K562 (cell line): ENCODE measurements at regions not wholly inside any gene's neighbourhood (a gene's known extent, or its start where the extent isn't known, plus 50 kb on each side); places are given as distances from the start of the nearest gene placed in this dataset.
A peak's percentile ranks its signal among the peaks of the same experiment; 100 is the strongest.

Source experiments
- ATAC-seq: fragments of 200-7000 bp; cut with Tn5 transposase; 3 replicates; pipeline ENCODE4 v1.9.1; 2020; ENCODE audit warnings: moderate library complexity
- BruUV-seq: library from RNA; stranded (reverse); fragments of 400-500 nt; replicated peaks from 2 replicates; lab custom pipeline; 2021; lab: Mats Ljungman, UMichigan
- CTCF ChIA-PET: fragments of 300-600 bp; formaldehyde crosslinking; extraction: SDS; loops from one replicate; lab custom pipeline; 2021; ENCODE audit warnings: low intra/inter-chr PET ratio; lab: Yijun Ruan, JAX
- POLR2A ChIA-PET: fragments of 300-600, 350-650 bp; sonication (Branson Sonifier 250); formaldehyde crosslinking; extraction: SDS; loops from one replicate; lab custom pipeline; 2021; ENCODE audit warnings: antibody characterized with exemption, inconsistent platforms; lab: Yijun Ruan, JAX
- DNase-seq, 4 experiments: peaks; one replicate each; pipeline versions ENCODE4 v3.0.0 to v3.0.0-alpha.2; 2011 to 2018; ENCODE audit warnings: low spot score in 3 of 4, mixed read lengths in 3 of 4; ENCODE audit errors: extremely low read depth in 1 of 4
- FAIRE-seq: peaks from 2 replicates; lab custom pipeline; 2011; peaks lifted over from hg19 to GRCh38; lab: Jason Lieb, UNC
- H2AFZ ChIP-seq: 2 replicates; pipeline ENCODE4 v1.6.0; 2011; ENCODE audit warnings: low read depth, low read length, control low read depth, inconsistent platforms
- H3K27ac ChIP-seq: fragments of 200-600 bp; 3 replicates; pipeline ENCODE4 v1.8.0; 2011; ENCODE audit warnings: low read depth, mild to moderate bottlenecking, control low read depth, inconsistent platforms, low read length, moderate library complexity, mixed read lengths; ENCODE audit errors: extremely low read depth
- H3K27me3 ChIP-seq, 2 experiments: fragments of 300-600 bp in 1 of 2; 2 replicates in 1 of 2; 3 replicates in 1 of 2; pipeline versions ENCODE4 v1.6.0 to v1.8.0; 2011; ENCODE audit warnings: inconsistent platforms in 2 of 2, low read length in 2 of 2, mild to moderate bottlenecking in 1 of 2, mixed read lengths in 1 of 2, moderate library complexity in 1 of 2; ENCODE audit not compliant: control insufficient read depth in 2 of 2, insufficient read depth in 2 of 2
- H3K36me3 ChIP-seq: fragments of 300-600 bp; 3 replicates; pipeline ENCODE4 v1.8.0; 2011; ENCODE audit warnings: mild to moderate bottlenecking, low read length, inconsistent platforms; ENCODE audit not compliant: control insufficient read depth, insufficient read depth
- H3K4me1 ChIP-seq, 2 experiments: fragments of 200-600 bp in 1 of 2; replicated peaks in 1 of 2; 2 replicates in 1 of 2; 3 replicates in 1 of 2; pipeline versions ENCODE4 v1.5.1 to v1.8.0; 2011; ENCODE audit warnings: inconsistent platforms in 2 of 2, low read length in 2 of 2, mild to moderate bottlenecking in 1 of 2, mixed read lengths in 1 of 2, moderate library complexity in 1 of 2; ENCODE audit not compliant: control insufficient read depth in 2 of 2, insufficient read depth in 2 of 2
- H3K4me2 ChIP-seq: 2 replicates; pipeline ENCODE4 v1.6.1; 2011; ENCODE audit warnings: low read length, control low read depth, inconsistent platforms, mixed read lengths; ENCODE audit not compliant: insufficient read depth
- H3K4me3 ChIP-seq: fragments of 200-600 bp; sonication (generic), shearing (Covaris generic); 2 replicates; pipeline ENCODE4 v1.5.1; 2016; ENCODE audit warnings: control low read depth, inconsistent platforms
- H3K79me2 ChIP-seq: fragments of 200-600 bp; 3 replicates; pipeline ENCODE4 v1.8.0; 2011; ENCODE audit warnings: low read length, inconsistent platforms; ENCODE audit not compliant: control insufficient read depth, insufficient read depth
- H3K9ac ChIP-seq, 2 experiments: 2 replicates each; pipeline versions ENCODE4 v1.6.0 to v1.6.1; 2011; ENCODE audit warnings: low read depth in 2 of 2, low read length in 2 of 2, control low read depth in 1 of 2, inconsistent platforms in 1 of 2, mild to moderate bottlenecking in 1 of 2, mixed read lengths in 1 of 2; ENCODE audit not compliant: insufficient read depth in 1 of 2
- H3K9me1 ChIP-seq: one replicate; pipeline ENCODE4 v1.6.0; 2011; ENCODE audit warnings: inconsistent platforms, mild to moderate bottlenecking, low read length, moderate library complexity; ENCODE audit not compliant: control insufficient read depth, insufficient read depth
- H3K9me3 ChIP-seq: replicated peaks from 2 replicates; pipeline ENCODE4 v1.5.1; 2011; ENCODE audit warnings: low read depth, low read length, inconsistent platforms; ENCODE audit not compliant: control insufficient read depth, insufficient read depth
- H4K20me1 ChIP-seq: replicated peaks from 2 replicates; pipeline ENCODE4 v1.6.1; 2011; ENCODE audit warnings: low read length, inconsistent platforms, mixed read lengths; ENCODE audit not compliant: control insufficient read depth, insufficient read depth
- GABPA ChIP-seq: fragments of 200-800 bp; sonication (Bioruptor generic); conservative IDR thresholded peaks from 2 replicates; pipeline ENCODE4 v1.6.1; 2016; ENCODE audit warnings: low read depth, missing genetic modification characterization, missing compliant biosample characterization
- HOXB6 ChIP-seq: fragments of 250-450 bp; sonication (Bioruptor Pico); IDR thresholded peaks from 2 replicates; pipeline ENCODE4 v1.5.1; 2022; ENCODE audit warnings: mild to moderate bottlenecking, borderline replicate concordance
- TAF15 ChIP-seq: fragments of 200-400 bp; formaldehyde crosslinking; IDR thresholded peaks from 2 replicates; pipeline ENCODE4 v1.6.1; 2017; ENCODE audit warnings: mild to moderate bottlenecking, low read depth, low read length, moderate library complexity
- ZNF274 ChIP-seq: IDR thresholded peaks from 2 replicates; pipeline ENCODE4 v1.6.1; 2011; ENCODE audit warnings: low read depth, mild to moderate bottlenecking, low read length, moderate library complexity, borderline replicate concordance
- WGBS: fragments of 100-300 bp; shearing (Covaris generic); methylation state at CpG from one replicate; pipeline ENCODE4 v1.1.6; 2016; ENCODE audit warnings: low coverage, mixed read lengths; ENCODE audit not compliant: insufficient coverage; ENCODE audit errors: missing lambda C conversion rate; 5-methylcytosine and 5-hydroxymethylcytosine counted together
- in situ Hi-C: fragments of 300-500 bp; cut with MboI; formaldehyde crosslinking; loops from 4 replicates; pipeline ENCODE4 v1.15.0; 2018; ENCODE audit warnings: inconsistent platforms, mixed read lengths
- intact Hi-C: fragments of 100-400 bp; cut with micrococcal nuclease; formaldehyde crosslinking; loops from 2 replicates; pipeline ENCODE4 v1.14.2; 2022
- TF ChIP-seq, protein P1 (sequence below), 2 experiments: fragments of 200-800 bp in 1 of 2; sonication (Bioruptor generic) in 1 of 2; sonication (generic) in 1 of 2; formaldehyde crosslinking in 1 of 2; IDR thresholded peaks in 1 of 2; conservative IDR thresholded peaks in 1 of 2; 2 replicates each; pipeline versions ENCODE4 v1.5.0 to v1.6.1; 2016 to 2020; ENCODE audit warnings: missing compliant biosample characterization in 1 of 2, missing genetic modification characterization in 1 of 2, missing genetic modification reagents in 1 of 2
- TF ChIP-seq, protein P2 (sequence below): sonication (generic); formaldehyde crosslinking; IDR thresholded peaks from 2 replicates; pipeline ENCODE4 v1.8.1; 2023; ENCODE audit warnings: mild to moderate bottlenecking, missing genetic modification reagents

DNA sequence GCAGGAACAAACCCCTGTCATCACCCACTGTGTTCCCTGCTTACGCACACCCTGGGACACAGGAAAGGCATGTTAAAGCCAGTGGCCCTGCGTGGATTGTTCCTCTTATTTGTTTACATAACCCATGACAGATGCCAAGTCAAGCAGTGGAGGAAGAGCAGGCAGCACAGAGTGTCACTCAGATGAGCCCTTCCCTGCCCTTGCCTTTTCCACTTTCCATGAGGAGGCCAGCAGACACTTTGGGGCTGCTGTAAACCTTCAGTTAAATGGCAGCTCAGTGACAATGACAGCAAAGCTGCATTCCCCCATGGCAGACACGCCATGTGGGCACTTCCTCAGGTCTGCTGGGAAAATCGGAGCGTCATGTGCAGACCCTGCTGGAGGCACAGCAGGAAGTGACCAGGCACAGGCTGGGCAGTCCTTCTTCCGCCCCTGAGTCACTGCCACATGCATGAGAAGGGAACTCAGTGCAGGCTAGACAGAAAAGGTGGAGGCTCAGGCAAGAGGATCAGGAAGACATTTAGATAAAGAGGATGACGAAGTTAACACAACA is 216.8 kb upstream of the PIK3R1 start:
- DNase-seq = no peak
- no peak for ATAC-seq
- no peak for FAIRE-seq
- H3K9ac ChIP-seq = no peak overlapping the region
- no peak overlapping the region for H3K4me3 ChIP-seq
- TF ChIP-seq TAF15 (no peak), ZNF274 (no peak), HOXB6 (no peak), GABPA (tag) (peak; percentile 50; the same call in 1 of the 2 replicates)
- TF ChIP-seq, protein P1, sequence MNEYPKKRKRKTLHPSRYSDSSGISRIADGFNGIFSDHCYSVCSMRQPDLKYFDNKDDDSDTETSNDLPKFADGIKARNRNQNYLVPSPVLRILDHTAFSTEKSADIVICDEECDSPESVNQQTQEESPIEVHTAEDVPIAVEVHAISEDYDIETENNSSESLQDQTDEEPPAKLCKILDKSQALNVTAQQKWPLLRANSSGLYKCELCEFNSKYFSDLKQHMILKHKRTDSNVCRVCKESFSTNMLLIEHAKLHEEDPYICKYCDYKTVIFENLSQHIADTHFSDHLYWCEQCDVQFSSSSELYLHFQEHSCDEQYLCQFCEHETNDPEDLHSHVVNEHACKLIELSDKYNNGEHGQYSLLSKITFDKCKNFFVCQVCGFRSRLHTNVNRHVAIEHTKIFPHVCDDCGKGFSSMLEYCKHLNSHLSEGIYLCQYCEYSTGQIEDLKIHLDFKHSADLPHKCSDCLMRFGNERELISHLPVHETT (CRISPR knock-in tag; conservative IDR thresholded peaks at IDR 0.05 in 1 of 2, IDR thresholded peaks at IDR 0.05 in 1 of 2) = peak in 1 of 2 experiments; percentile 57; a peak in 1 of 4 replicates
- TF ChIP-seq, protein P2, sequence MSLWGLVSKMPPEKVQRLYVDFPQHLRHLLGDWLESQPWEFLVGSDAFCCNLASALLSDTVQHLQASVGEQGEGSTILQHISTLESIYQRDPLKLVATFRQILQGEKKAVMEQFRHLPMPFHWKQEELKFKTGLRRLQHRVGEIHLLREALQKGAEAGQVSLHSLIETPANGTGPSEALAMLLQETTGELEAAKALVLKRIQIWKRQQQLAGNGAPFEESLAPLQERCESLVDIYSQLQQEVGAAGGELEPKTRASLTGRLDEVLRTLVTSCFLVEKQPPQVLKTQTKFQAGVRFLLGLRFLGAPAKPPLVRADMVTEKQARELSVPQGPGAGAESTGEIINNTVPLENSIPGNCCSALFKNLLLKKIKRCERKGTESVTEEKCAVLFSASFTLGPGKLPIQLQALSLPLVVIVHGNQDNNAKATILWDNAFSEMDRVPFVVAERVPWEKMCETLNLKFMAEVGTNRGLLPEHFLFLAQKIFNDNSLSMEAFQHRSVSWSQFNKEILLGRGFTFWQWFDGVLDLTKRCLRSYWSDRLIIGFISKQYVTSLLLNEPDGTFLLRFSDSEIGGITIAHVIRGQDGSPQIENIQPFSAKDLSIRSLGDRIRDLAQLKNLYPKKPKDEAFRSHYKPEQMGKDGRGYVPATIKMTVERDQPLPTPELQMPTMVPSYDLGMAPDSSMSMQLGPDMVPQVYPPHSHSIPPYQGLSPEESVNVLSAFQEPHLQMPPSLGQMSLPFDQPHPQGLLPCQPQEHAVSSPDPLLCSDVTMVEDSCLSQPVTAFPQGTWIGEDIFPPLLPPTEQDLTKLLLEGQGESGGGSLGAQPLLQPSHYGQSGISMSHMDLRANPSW (CRISPR knock-in tag) = no peak
- H3K36me3 ChIP-seq = no peaks in the 10 kb centered on the region
- H4K20me1 ChIP-seq = no peaks in the 10 kb centered on the region; the same call in 1 of the 2 replicates
- H3K27me3 ChIP-seq = 0 out of 5 replicates have a peak, but pooled peaks cover 4 to 9% of the 10 kb centered on the region in 2 experiments
- BruUV-seq = no TSS peak
- H3K79me2 ChIP-seq = no peaks in the 10 kb centered on the region
- WGBS = 6% methylated on average over 7 of the region's 7 CpGs
- no peaks in the 10 kb centered on the region for H3K9me1 ChIP-seq
- intact Hi-C loops (no loop called here), in situ Hi-C loops (no loop called here)
- POLR2A ChIA-PET = no interaction called here
- H3K4me1 ChIP-seq = no peaks in the 10 kb centered on the region
- no peak overlapping the region for H3K27ac ChIP-seq
- CTCF ChIA-PET = no interaction called here
- H3K4me2 ChIP-seq = no peak overlapping the region
- no peaks in the 10 kb centered on the region; the same call in 1 of the 2 replicates for H3K9me3 ChIP-seq
- H2AFZ ChIP-seq = no peak overlapping the region
